Glutamatergic neuron (in vitro differentiated cells): ENCODE measurements at regions not wholly inside any gene's neighbourhood (a gene's known extent, or its start where the extent isn't known, plus 50 kb on each side); places are given as distances from the start of the nearest gene placed in this dataset.
A peak's percentile ranks its signal among the peaks of the same experiment; 100 is the strongest.

ENCODE experiments used
- DNase-seq: peaks from one replicate; pipeline ENCODE4 v3.0.0; 2022
- H3K27ac Mint-ChIP-seq: one replicate; pipeline ENCODE4 v1.8.0; 2020; ENCODE audit warnings: mild to moderate bottlenecking, mixed read lengths, inconsistent platforms; ENCODE audit not compliant: unreplicated experiment
- H3K27me3 Mint-ChIP-seq: one replicate; pipeline ENCODE4 v1.8.0; 2020; ENCODE audit warnings: mild to moderate bottlenecking, moderate library complexity, mixed read lengths, inconsistent platforms; ENCODE audit not compliant: unreplicated experiment
- H3K36me3 Mint-ChIP-seq: one replicate; pipeline ENCODE4 v1.8.0; 2020; ENCODE audit warnings: mild to moderate bottlenecking, mixed read lengths, inconsistent platforms; ENCODE audit not compliant: unreplicated experiment
- H3K4me1 Mint-ChIP-seq: one replicate; pipeline ENCODE4 v1.8.0; 2020; ENCODE audit warnings: mild to moderate bottlenecking, low read depth, mixed read lengths, inconsistent platforms; ENCODE audit not compliant: unreplicated experiment
- H3K4me3 Mint-ChIP-seq: one replicate; pipeline ENCODE4 v1.8.0; 2020; ENCODE audit warnings: mild to moderate bottlenecking, mixed read lengths, inconsistent platforms; ENCODE audit not compliant: unreplicated experiment
- H3K9me3 Mint-ChIP-seq: one replicate; pipeline ENCODE4 v1.8.0; 2020; ENCODE audit warnings: mild to moderate bottlenecking, moderate library complexity, mixed read lengths, inconsistent platforms; ENCODE audit not compliant: unreplicated experiment
- TF ChIP-seq, protein P1 (sequence below): fragments of 200-600 bp; sonication (generic); IDR thresholded peaks from one replicate; pipeline ENCODE4 v1.5.0; 2021; ENCODE audit not compliant: partially characterized antibody, unreplicated experiment

GRCh38 chr11:70505331-70505731 is 107.0 kb downstream of the CTTN start:
- no peaks in the 10 kb centered on the region for H3K36me3 Mint-ChIP-seq

GRCh38 chr11:70505761-70506657 is 107.7 kb downstream of the CTTN start:
- Mint-ChIP-seq H3K36me3 (no peaks in the 10 kb centered on the region), H3K4me3 (no peak overlapping the region), H3K4me1 (peaks cover 31% of the 10 kb centered on the region), H3K27ac (peak overlapping the region; percentile 39), H3K9me3 (peaks cover 9% of the 10 kb centered on the region), H3K27me3 (peaks cover 4% of the 10 kb centered on the region)
- no peak for DNase-seq
- TF ChIP-seq, protein P1, sequence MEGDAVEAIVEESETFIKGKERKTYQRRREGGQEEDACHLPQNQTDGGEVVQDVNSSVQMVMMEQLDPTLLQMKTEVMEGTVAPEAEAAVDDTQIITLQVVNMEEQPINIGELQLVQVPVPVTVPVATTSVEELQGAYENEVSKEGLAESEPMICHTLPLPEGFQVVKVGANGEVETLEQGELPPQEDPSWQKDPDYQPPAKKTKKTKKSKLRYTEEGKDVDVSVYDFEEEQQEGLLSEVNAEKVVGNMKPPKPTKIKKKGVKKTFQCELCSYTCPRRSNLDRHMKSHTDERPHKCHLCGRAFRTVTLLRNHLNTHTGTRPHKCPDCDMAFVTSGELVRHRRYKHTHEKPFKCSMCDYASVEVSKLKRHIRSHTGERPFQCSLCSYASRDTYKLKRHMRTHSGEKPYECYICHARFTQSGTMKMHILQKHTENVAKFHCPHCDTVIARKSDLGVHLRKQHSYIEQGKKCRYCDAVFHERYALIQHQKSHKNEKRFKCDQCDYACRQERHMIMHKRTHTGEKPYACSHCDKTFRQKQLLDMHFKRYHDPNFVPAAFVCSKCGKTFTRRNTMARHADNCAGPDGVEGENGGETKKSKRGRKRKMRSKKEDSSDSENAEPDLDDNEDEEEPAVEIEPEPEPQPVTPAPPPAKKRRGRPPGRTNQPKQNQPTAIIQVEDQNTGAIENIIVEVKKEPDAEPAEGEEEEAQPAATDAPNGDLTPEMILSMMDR: no peak

More at GRCh38 chr11:70505331-70505731, 107.0 kb downstream of the CTTN start:
- no peak overlapping the region for H3K27ac Mint-ChIP-seq
- peaks cover 10% of the 10 kb centered on the region for H3K9me3 Mint-ChIP-seq
- no peak overlapping the region for H3K4me3 Mint-ChIP-seq
- TF ChIP-seq, protein P1: no peak
- H3K4me1 Mint-ChIP-seq: peaks cover 32% of the 10 kb centered on the region
- peaks cover 4% of the 10 kb centered on the region for H3K27me3 Mint-ChIP-seq
- no peak for DNase-seq

DNA sequence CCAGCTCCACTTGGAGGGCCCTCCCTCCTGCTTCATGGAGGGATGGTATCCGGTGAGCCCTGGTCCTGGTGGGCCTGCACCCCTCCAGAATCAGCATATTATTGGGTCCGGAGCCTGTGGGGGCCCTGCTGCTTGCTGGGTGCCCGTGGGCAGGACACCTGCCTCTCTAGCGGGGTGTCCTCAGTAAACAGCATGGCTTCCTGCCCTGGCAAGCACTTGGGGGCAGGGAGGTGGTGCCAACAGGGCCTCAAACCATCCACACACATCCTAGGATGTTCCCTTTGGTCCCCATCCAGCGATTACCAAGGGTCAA is 108.3 kb downstream of the CTTN start:
- Mint-ChIP-seq H3K4me1 (peaks cover 28% of the 10 kb centered on the region), H3K27me3 (peaks cover 2% of the 10 kb centered on the region), H3K4me3 (no peak overlapping the region), H3K36me3 (no peaks in the 10 kb centered on the region), H3K27ac (no peak overlapping the region), H3K9me3 (peaks cover 9% of the 10 kb centered on the region)
- TF ChIP-seq, protein P1: no peak
- no peak for DNase-seq

DNA sequence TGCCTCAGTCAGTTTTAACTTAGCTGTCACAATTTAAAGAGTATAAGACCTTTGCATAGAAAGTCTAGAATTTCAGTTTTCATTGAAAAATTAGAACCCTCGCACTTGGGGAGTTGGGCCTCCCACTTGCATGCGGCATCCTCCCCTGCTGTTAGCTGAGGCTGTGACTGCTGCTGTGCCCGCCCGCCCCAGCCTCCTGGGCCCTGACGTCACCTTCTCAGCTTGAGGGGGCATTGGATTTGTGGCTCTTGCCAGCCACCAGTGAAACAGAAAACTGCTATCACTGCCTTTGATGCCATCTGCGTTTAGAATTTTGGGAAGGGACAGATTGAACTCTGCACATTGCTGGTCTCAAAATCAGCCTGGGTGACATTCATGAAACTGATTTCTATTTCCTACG is 108.7 kb downstream of the CTTN start:
- Mint-ChIP-seq H3K36me3 (peaks cover under 1% of the 10 kb centered on the region), H3K27me3 (peaks cover 2% of the 10 kb centered on the region), H3K4me1 (peaks cover 28% of the 10 kb centered on the region), H3K9me3 (peaks cover 9% of the 10 kb centered on the region), H3K27ac (no peak overlapping the region), H3K4me3 (no peak overlapping the region)
- TF ChIP-seq, protein P1: no peak
- DNase-seq: no peak

DNA sequence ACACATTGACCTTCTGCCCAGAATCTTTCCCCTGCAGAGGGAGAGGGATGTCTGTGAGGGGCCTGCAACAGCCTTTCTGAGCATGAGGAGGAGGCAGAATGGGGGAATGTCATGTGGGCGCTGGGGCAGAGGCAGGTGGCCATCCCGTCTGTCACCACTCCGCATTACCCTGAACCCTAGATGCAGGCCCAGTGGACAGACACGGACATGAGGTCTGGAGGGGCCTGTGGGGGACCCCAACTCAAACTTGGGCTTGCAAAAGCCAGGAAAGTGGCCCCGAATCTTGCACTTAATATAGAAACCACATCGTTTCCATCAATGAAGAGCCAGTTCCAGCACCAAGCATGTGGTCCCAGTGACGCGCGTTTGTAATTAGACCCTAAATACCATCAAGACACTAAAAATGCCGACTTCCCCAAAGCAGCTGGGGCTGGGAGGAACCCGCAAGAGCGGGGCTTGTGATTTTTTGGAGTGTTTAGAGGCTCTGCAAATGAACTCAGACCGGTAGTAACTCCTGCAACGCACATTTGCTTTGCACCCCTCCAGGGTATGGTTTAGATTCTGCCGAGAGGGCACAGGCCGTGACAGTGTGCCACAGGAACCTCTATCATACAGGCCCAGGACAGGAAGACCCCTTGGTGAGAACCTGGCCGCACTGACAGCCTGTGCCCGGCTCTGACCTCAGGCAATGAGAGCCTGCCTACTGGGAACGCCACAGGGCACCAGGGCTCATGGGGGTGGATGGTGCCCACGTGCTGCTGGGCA is 109.3 kb downstream of the CTTN start:
- no peak for DNase-seq
- Mint-ChIP-seq H3K36me3 (peaks cover 7% of the 10 kb centered on the region), H3K27me3 (peaks cover 1% of the 10 kb centered on the region), H3K4me1 (peaks cover 28% of the 10 kb centered on the region), H3K4me3 (no peak overlapping the region), H3K9me3 (peaks cover 10% of the 10 kb centered on the region), H3K27ac (no peak overlapping the region)
- TF ChIP-seq, protein P1: no peak
